ENCODE measurements at regions not wholly inside any gene's neighbourhood (a gene's known extent, or its start where the extent isn't known, plus 50 kb on each side); places are given as distances from the start of the nearest gene placed in this dataset.
"Not testable (repeated sequence)": the region's sequence is repeated elsewhere in the genome, so short reads cannot be mapped to it uniquely, and the experiment has no call there.

DNA sequence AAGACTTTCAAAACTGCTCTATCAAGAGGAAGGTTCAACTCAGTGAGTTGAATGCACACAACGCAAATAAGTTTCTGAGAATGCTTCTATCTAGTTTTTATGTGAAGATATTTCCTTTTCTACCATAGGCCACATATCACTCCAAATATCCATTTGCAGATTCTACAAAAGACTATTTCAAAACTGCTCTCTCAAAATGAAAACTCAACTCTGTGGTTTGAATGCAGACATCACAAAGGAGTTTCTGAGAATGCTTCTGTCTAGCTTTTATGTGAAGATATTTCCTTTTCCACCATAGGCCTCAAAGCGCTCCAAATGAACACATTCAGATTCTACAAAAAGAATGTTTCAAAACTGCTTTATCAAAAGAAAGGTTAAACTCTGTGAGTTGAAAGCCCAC, 1093.1 kb upstream of the DEFB115 start:
- not testable (repeated sequence) for DNase-seq

DNA sequence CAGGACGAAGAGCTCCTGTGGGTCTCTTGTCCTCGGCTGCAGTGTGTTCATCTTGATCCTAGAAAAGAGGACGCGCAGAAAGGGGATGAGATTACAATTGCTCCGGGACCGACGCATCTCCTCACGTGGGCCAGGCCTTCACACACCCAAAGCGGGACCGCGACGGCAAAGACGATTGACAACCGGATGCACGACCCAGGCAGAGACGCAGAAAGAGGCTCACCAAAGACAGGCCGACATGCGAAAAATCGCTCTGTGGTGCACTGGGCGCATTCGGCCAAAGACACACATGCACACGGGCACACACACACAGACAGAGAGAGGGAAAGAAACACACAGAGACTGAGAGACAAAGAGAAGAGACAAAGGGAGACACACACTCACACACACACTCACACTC, 1089.9 kb upstream of the DEFB115 start:
- DNase-seq, result no peak

DNA sequence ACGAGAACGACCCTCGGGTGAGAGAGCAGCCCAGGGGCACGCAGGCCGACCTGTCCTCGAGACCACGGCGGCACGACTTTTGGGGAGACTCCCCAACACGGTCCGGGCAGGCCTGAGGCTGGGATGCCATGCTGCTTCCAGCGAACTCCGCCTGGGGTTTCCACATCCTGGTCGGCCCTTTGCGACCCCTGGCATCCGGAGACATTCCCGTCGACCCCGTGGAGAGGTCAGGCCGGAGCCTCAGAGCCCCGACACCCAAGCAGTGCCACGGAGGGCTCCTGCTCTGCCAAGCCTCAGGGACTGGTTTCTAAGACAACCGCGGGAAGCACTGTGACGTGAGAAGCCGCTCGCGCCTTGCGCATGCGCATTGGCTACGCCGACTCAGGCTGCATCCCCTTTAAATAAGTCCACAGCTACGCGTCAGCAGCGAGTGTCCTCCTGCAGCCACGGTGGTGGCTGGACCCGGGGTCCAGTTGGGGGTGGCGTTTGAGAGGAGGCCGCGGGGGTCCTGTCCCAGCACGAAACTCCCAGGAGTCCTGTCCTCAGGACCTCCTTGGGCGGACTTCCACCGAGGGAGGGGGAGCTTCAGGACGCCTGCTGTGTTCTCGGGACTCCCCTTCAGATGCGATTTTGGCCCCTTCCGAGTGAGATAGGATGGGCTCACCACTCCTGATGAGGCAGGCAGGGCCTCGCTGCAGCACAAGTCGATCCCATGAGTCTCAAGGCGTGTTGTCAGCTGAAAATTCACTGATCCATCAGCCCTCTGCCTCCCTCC, 1089.3 kb upstream of the DEFB115 start:
- peak; percentile 45 for DNase-seq

DNA sequence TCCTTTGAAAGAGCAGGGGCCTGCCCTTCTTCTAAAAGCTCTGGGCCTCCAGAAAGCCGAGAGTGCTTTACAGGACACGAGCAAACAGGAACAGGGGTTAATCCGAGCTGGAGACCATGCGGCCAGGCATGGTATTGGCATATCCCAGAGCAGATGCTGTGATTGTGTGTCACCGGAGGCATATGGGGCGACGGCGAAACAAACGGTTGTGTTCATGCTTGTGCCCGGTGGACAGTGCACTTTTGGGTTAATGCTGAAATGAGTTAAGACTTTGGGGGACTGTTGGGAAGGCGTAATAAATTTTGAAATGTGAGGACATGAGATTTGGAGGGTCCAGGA, 1088.7 kb upstream of the DEFB115 start:
- DNase-seq, result no peak

- no peak for DNase-seq
Measured at GRCh38 chr20:30175681-30176080, 1081.8 kb upstream of the DEFB115 start.

DNA sequence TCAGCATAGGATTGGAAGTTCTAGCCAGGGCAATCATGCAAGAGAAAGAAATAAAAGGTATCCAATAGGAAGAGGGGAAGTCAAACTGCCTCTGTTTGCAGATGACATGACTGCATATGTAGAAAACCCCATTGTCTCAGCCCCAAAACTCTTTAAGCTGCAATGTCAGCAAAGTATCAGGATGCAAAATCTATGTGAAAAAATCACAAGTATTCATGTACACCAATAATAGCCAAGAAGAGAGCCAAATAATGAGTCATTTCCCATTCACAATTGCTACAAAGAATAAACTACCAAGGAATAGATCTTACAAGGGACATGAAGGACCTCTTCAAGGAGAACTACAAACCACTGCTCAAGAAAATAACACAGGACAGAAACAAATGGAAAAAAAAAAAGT, 1074.3 kb upstream of the DEFB115 start:
- DNase-seq, result not testable (repeated sequence)

DNA sequence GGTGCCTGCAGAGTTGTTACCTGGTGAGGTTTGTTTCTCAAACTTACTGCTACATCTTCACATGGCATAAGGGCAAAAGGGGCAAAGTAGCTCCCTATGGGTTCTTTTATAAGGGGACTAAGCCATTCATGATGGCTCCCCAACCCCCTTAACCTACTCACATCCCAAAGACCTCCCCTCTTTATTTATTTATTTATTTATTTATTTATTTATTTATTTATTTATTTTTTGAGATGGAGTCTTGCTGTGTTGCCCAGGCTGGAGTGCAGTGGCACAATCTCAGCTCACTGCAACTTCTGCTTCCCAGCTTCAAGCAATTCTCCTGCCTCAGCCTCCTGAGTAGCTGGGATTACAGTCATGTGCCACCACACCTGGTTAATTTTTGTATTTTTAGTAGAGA, 1065.7 kb upstream of the DEFB115 start:
- not testable (repeated sequence) for DNase-seq

- DNase-seq, result not testable (repeated sequence)
Measured at GRCh38 chr20:30234477-30234876, 1023.0 kb upstream of the DEFB115 start.

DNA sequence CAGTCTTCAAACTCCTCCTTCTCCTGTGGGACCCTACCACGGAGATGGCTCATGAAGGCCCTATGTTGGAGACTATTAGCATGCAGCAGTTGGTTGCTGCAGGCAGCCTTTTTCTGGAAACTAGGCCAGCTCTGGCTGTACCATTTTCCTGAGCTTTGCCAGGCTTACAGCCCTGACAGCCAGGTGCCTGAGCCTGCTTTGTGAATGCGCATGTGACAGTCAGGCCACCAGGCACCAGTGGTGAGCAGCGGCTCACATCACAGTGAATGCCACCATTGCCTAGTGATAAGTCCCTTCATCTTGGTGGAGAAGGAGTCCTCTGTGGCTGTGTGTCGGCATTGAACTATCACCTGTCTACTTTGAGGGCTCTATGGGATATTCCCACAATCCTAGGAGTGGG, 982.4 kb upstream of the DEFB115 start:
- DNase-seq, result not testable (repeated sequence)

DNA sequence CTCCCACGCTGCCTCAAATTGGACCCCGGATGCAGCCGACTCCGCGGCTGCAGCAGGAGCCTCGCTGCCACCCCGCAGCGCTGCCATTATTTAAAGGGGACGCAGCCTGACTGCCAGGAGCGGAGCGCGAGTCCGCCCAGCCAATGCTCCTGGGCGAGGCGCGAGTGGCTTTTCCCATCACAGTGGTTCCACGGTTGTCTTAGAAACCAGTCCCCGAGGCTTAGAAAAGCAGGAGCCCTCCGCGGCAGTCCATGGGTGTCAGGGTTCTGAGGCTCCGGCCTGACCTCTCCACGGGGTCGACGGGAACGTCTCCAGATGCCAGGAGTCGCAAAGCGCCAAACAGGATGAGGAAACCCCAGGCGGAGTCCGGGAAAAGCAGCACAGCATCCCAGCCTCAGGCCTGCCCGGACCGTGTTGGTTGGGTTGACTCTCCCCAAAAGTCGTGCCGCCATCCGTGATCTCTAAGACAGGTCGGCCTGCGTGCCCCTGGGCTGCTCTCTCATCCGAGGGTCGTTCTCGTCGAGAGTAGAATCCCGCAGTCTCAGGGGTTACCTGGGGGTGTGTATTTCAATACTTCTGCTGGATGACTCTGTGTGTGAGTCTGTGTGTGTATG, 975.8 kb upstream of the DEFB115 start:
- DNase-seq, result no peak

- peak; percentile 85 for DNase-seq
Measured at GRCh38 chr20:30283476-30284280, 973.8 kb upstream of the DEFB115 start.

DNA sequence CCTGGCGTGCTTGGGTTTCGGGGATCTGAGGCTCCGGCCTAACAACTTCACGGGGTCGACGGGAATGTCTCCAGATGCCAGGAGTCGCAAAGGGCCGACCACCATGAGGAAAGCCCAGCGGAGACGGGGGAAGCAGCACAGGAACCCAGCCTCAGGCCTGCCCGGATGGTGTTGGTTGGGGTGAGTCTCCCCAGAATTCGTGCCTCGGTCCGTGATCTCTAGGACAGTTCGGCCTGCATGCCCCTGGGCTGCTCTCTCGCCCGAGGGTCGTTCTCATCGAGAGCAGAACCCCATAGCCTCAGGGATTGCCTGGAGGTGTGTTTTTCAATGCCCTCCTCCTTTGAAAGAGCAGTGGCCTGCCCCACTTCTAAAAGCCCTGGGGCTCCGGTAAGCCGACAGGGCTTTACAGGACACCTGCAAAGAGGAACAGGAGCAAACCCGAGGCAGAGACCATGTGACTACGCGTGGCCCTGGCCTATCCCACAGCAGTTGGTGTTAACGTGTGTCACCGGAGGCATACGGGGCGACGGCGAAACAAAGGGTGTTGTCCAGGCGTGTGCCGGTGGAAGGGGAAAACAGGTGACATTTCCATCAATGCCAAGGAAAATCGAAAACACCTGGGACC, 973.1 kb upstream of the DEFB115 start:
- DNase-seq, result no peak

DNA sequence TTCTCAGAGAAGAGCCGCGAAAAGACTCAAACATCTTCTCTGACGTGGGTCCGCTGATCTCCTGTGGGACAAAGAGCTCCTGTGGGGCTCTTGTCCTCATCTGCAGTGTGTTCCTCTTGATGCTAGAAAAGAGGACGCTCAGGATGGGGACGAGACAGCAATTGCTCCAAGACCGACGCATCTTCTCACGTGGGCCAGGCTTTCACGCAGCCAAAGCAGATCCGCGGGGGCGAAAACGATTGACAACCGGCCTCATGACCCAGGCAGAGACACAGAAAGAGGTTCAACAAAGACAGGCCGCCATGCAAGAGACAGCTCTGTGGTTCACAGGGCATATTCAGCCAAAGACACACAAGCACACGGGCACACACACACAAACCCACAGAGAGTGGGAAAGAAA, 971.8 kb upstream of the DEFB115 start:
- DNase-seq, result no peak

DNA sequence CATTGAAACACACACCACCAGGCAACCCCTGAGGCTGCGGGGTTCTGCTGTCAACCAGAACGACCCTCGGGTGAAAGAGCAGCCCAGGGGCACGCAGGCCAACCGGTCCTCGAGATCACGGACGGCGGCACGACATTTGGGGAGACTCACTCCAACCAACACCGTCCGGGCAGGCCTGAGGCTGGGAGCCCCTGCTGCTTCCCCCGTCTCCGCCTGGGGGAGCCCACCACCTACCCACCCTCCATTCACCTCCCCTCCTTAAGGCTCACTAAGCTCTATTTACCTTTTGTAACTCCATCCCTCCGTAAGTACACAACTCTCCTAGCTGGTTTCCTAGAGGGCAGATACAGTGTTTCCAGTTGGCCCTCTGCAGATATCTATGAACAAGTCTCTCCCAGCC, 971.3 kb upstream of the DEFB115 start:
- DNase-seq, result no peak

DNA sequence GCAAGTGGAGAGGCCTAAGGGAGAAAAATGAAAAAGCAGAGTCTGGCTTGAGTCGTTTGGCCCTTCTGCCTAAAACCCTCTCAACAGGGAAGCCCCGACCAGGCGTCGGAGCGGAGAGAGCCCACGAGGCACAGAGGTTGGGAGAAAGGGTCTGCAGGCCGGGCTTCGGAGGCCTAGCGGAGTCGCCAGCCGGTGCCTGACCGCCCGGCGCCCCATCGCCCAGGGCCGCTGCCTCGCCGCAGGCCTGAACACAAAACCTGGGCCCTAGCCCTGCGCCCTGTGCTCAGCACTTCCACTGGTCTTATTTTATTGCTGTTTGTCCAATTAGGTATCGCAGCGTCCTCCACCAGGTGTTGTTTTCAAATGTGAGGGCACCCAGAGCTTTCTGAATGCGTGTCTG, 970.0 kb upstream of the DEFB115 start:
- DNase-seq, result not testable (repeated sequence)

DNA sequence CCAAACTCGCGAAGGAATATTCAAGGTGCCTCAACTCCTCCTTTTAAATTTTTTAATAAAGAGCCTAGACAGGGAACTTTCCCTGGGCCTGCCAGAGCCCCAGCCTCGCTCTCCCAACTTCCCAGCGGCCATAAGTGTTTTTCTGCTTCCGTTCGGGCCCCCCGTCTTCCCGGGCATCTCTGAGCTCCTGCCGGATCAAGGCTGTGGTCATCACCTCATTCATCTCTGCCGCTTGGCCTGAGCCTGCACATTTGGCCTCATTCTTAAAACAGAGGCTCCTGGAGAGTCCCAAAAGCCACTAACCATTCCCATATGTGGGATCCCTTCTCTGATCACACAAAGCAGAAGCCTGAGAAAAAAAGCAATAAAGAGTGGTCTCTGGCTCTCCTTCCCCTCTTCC, 969.1 kb upstream of the DEFB115 start:
- DNase-seq, result no peak

GRCh38 chr20:30289049-30289448, 968.4 kb upstream of the DEFB115 start:
- DNase-seq, result peak; percentile 30

DNA sequence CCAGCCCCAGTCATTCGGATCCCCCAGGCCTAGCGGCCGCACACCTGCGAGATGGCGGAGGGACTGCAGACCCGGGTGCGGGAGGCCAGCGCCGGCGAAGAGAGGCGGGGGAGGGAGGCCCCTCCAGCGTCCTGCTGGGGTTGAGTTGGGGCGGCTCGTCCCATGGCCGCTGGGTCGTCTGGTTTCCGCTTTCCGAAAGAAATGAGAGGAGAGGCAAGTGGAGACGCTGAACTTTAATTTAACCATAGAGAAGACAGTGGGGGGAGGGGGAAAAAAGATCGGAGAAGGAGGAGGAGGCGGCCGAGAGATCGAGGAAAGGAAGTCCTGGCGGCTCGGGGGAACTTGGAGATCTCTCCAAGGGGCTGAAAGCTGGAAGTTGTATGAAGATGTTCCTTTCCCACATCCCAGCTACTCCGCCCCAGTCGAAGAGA, 967.7 kb upstream of the DEFB115 start:
- DNase-seq, result peak; percentile 35

GRCh38 chr20:30290361-30291063, 967.0 kb upstream of the DEFB115 start:
- peak; percentile 35 for DNase-seq

GRCh38 chr20:30291064-30291379, 966.4 kb upstream of the DEFB115 start:
- DNase-seq, result not testable (repeated sequence)

- not testable (repeated sequence) for DNase-seq
Measured at GRCh38 chr20:30291686-30292085, 965.8 kb upstream of the DEFB115 start.

DNA sequence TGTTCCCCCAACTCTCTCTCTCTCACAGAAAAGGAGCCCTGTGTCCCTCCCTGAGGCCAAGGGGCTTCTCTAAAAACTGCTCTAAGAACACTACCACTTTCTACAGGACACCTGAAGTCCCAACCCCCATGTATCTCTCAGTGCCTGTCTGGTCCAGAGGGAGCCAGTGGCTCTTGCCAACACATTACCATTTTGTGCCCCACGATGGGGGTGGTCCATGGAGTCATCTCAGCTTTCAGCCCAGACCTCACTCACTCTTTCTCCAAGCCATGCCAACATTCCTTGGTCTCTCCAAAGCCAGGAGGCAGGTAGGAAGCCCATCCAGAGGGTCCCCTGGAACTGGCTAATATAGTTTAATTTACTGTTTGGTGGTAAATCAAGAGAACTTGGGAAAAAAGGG, 962.1 kb upstream of the DEFB115 start:
- not testable (repeated sequence) for DNase-seq

DNA sequence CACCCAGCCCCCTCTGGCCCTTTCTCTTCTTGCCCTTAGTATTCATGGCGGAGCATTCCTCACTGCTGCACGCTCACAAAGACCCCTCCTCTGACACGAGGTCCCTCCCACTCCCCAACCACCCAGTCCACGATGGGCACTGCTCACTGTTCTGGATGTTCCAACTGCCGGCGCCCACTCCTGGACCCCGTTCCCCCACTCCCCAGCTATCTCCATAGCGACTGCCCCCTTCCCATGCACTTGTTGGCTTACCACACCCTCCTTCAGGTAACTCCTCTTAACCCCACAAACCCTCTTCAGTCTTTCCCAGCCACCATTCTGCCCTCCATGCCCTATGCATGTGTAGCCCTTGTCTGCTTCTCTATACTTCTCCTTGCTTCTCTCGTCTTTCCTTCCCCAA, 961.5 kb upstream of the DEFB115 start:
- DNase-seq, result not testable (repeated sequence)

Data from stimulated activated CD4-positive, alpha-beta T cell treated with anti-CD3 and anti-CD28 coated beads, Interleukin-15, amount 100 ng/mL, for 24 hours (primary cell).